Stimulated activated CD8-positive, alpha-beta memory T cell treated with anti-CD3 and anti-CD28 coated beads, Interleukin-15, amount 100 ng/mL, for 24 hours (primary cell): ENCODE measurements at regions not wholly inside any gene's neighbourhood (a gene's known extent, or its start where the extent isn't known, plus 50 kb on each side); places are given as distances from the start of the nearest gene placed in this dataset.

ENCODE experiments used
- DNase-seq: peaks from one replicate; pipeline ENCODE4 v3.0.0-alpha.2; 2020; ENCODE audit warnings: low read depth

DNA sequence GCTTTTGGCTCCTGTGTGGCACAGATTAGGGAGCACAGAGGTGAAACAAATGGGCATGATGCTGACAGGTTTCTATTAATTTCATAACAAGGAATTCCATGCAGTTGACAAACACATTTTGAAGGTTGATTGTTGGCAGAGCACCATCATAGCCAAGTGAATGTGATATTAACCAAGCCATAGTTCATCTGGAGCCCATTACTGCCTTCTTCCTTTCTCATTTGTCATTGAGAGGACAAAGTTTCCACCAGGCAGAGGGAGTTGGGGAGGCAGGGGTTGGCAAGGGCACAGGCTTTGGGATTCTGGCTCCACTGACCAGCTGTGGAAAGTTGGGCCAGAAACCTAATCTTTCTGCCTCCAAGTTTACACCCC lies 325.2 kb downstream of the MFSD1 start:
- DNase-seq = no peak

GRCh38 chr3:159128628-159129027 lies 326.8 kb downstream of the MFSD1 start:
- DNase-seq = no peak

DNA sequence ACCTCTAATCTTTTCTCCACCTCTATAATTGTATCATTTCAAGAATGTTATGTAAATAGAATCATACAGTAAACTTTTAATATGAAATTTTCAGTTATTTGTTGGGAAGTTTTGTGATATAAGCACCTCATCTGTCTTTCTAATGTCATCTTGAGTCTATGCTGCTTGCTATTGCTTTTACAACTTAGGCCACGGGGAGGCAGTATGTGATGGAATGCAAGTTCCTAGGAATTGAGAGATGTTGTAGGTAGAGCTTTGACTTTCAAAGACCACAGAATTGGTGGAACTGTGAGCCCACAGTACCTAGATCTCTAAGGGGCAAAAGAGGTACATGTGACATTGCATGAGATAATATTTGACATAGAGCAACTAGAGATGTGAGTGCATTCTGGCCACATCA lies 328.3 kb downstream of the MFSD1 start:
- no peak for DNase-seq

- DNase-seq = no peak
Observed at GRCh38 chr3:159131376-159131775, 329.5 kb downstream of the MFSD1 start.

GRCh38 chr3:159137949-159138348 lies 336.1 kb downstream of the MFSD1 start:
- DNase-seq = no peak

DNA sequence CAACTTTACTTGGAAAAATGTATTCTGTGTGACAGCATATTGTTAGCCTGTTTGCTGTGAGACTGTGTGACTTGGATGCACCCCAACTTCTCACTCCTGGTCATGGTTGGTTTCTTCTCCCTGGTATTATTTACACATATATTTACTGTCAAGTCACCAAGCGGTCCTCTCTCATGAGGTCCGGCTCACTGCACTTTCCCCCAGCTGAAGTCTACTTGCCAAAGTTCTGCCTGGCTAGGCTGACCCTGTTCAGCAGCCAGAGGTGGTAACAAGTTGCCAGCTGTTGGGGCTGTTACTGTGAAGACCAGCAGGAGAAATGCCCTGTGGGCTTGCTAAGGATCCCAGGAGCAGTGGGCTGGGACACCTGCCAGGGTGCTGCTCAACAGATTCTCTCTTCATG lies 337.5 kb downstream of the MFSD1 start:
- no peak for DNase-seq

- DNase-seq = no peak
Observed at GRCh38 chr3:159144472-159144871, 342.6 kb downstream of the MFSD1 start.

DNA sequence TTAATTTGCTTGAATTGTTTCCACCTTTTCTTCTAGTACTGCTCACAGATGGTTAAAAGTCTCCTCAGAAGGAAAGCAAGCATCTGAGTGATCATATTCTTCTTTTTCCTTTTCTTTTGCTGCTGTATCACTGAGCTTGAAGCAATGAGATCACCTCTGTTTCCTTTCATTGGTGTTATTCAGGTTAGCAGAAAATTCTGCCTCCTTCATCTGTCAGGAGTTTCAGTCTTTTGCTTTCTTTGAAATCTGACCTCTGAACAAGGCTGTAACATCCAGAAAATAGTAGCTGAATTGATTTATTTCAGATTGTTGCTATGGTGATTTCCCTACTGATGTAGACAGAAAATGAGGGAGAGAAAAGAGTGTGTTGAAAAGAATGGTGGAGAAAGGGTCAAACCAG lies 343.0 kb downstream of the MFSD1 start:
- DNase-seq = no peak

GRCh38 chr3:159146392-159146791 lies 344.5 kb downstream of the MFSD1 start:
- no peak for DNase-seq

GRCh38 chr3:159146856-159147435 lies 345.1 kb downstream of the MFSD1 start:
- no peak for DNase-seq

- DNase-seq = no peak
Observed at GRCh38 chr3:159147813-159148212, 346.0 kb downstream of the MFSD1 start.

DNA sequence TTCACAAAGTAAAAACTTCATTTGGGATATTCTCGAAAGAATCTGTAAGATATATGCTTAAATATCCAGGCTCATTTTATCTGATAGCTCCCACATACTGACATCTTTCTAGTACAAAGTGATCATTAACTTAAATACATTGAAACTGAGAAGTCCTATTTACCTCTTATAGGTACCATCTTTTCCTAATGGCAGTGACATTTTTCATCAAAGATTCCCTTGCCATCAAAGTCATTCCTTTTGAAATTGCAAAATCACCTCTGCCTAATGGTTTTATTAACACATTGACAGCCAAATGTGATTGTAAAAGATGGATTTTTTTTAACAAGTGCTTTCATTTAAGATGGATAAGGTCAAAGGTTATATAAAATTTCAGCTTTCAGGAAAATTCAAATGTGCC lies 346.6 kb downstream of the MFSD1 start:
- no peak for DNase-seq

- no peak for DNase-seq
Observed at GRCh38 chr3:159149131-159149530, 347.3 kb downstream of the MFSD1 start.

GRCh38 chr3:159149633-159150032 lies 347.8 kb downstream of the MFSD1 start:
- no peak for DNase-seq

DNA sequence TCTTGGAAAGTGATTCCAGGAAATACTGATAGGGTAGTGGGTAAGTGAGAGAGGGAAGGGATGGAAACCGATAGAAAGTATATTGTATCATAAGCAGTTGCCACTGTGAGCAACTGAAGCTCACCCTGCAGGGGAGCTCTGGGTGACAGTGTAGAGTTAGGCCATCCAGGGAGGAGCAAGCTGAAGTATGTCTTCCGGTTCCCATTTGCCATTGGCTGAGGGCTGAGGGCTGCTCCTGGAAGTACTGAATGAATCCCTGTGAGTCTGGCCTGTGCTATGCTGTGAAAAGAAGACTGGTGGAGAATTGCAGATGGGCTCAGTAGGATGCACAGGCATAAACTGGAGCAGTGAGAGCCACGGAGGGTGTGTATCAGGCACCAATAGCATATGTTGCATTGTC lies 348.3 kb downstream of the MFSD1 start:
- DNase-seq = no peak

GRCh38 chr3:159151130-159151529 lies 349.3 kb downstream of the MFSD1 start:
- no peak for DNase-seq

DNA sequence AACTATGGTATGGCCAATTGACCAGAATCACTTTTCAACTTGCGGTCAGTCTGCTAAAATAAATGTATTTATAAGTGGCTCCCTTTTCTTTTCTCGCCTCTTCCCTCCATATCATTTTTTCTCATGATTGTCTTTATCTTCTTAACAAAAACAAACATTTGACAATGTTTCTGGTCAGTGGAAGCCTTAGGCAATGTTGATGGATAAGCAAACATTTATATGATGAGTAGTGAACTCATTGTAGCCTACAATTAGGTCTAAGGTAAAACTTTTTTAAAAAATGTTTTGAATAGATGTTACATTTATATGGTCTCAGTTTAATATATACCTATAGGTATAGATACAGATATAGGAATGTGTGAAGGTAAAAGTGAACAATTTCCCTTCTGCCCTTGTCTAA lies 355.4 kb downstream of the MFSD1 start:
- DNase-seq = no peak

- no peak for DNase-seq
Observed at GRCh38 chr3:159158213-159158612, 356.4 kb downstream of the MFSD1 start.

GRCh38 chr3:159158801-159159200 lies 356.9 kb downstream of the MFSD1 start:
- no peak for DNase-seq

- DNase-seq = no peak
Observed at GRCh38 chr3:159159546-159159945, 357.7 kb downstream of the MFSD1 start.

DNA sequence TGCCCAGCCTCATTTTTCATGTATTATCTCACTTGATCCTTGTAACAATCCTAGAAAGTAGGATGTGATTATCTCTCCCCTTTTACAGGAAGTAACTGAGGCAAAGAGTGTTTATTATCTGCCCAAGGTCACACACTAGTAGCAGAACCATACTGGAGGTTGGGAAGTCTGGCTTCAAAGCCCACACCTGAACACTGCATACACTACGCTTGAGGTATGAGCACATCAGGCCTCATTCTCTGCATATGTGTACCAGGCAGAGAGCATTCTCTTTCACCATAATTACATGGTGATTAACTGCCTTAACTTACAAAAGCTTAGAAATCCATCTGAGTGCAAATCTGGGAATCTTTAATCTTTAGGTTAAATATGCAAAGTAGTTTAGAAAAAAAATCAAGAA lies 361.8 kb downstream of the MFSD1 start:
- DNase-seq = no peak

GRCh38 chr3:159165961-159166360 lies 364.1 kb downstream of the MFSD1 start:
- DNase-seq = no peak

DNA sequence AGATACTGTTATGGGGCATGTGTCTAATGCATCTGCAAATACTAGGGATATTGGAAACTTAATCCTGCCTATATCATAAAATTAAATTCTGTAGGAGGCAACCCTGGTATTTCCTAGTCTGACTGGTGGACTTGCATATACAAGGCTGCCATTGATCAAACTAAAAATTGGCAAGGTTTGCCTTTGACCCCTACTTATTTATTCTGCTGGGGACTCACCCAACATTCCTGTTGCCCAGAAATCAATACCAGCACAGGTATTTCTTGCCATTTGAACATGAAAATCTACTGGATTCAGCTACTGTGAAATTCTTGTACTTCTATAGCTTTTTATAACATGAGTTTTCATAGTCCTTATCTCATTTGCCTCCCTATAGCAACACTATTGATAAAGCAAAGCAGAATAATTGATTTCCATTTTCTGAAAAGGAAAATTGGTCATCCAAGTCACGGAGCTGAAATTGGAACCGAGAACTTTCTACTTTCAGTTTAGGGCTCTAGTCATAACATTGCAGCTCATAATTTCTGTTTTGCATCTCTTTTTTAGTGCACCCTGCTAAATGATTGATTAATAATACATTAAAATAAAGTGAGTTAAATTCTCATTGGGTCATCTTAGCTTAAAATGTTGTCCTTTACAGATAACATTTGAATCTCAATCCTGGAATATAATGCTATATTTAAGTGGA lies 365.2 kb downstream of the MFSD1 start:
- no peak for DNase-seq

DNA sequence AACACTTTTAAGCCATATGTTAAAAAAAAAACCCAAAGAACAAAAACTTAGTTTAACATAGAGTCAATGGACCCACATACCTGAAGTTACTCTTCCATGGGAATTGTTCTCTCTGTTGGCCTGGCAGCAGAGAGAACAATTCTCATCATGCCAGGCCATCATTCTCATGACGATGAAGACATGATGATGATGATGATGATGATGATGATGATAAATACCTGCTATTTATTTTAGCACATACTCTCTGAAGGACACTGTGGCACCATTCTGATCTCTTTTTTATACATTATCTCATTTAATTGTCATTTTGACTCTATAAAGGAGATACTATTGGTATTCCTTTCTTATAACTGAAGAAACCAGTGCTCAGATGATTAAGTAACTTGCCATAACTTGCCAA lies 366.9 kb downstream of the MFSD1 start:
- DNase-seq = no peak
